ENCODE measurements at regions not wholly inside any gene's neighbourhood (a gene's known extent, or its start where the extent isn't known, plus 50 kb on each side); places are given as distances from the start of the nearest gene placed in this dataset.
"Not testable (repeated sequence)": the region's sequence is repeated elsewhere in the genome, so short reads cannot be mapped to it uniquely, and the experiment has no call there.

GRCh38 chr7:114364151-114364550 lies 50.5 kb upstream of the FOXP2 start:
- no peak for DNase-seq (ENCODE audit: low spot score)

DNA sequence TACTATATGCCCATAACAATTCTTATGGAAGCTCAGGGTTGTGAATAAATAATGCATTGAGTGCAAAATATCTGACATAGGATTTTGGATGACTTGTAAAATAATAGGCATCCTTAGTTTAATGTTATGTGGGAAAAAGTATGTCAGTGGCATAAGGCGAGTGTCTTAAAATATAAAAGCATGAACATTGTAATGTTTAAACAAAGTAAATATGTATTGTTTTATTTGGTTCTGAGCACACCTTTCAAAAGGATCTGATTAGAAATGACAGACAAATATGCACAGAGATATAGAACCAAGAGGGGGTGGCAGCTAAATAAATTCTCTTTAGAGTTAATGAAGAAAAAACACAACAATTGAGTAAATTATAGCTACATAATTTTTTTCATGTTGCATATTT lies 51.3 kb upstream of the FOXP2 start:
- no peak for DNase-seq (ENCODE audit: low spot score)

GRCh38 chr7:114358911-114359310 lies 55.7 kb upstream of the FOXP2 start:
- DNase-seq (ENCODE audit: low spot score) = no peak

GRCh38 chr7:114356133-114356532 lies 58.5 kb upstream of the FOXP2 start:
- DNase-seq (ENCODE audit: low spot score) = no peak

GRCh38 chr7:114354306-114354705 lies 60.3 kb upstream of the FOXP2 start:
- no peak for DNase-seq (ENCODE audit: low spot score)

GRCh38 chr7:114345494-114345893 lies 69.1 kb upstream of the FOXP2 start:
- no peak for DNase-seq (ENCODE audit: low spot score)

DNA sequence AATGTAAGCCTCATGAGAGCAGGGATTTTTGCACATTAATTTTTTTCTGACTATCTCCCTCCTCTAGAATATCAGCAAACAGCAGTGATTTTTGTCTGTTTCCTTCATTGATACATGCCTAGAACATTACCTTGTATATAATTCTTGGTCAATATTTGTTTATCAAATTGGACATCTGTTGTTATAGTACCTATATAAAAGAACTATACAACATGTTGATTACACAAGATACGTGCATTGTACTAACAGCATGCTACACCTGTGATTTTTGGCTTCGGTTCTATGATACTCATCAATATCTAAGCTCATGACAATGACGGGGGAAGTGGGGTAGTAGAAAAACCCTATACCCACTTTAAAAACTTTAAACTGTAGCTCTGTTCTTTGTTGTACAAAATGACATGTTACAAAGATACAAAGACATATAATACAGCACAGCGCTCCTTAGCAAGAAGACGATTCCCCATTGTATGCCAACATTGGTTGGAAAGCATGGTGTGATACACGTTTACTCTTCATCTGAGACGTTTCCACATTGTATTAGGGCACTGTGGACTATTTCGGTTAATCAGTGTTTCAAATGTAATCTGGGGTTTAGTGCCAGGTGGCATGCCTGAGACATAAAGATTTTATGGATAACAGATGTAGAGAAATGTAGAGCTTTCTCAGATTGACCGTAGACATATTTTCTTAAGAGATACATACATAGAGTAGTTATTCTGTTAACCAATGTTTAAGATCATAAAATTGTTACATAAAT lies 70.5 kb upstream of the FOXP2 start:
- no peak for DNase-seq (ENCODE audit: low spot score)

GRCh38 chr7:114342431-114343179 lies 72.0 kb upstream of the FOXP2 start:
- DNase-seq (ENCODE audit: low spot score) = no peak

DNA sequence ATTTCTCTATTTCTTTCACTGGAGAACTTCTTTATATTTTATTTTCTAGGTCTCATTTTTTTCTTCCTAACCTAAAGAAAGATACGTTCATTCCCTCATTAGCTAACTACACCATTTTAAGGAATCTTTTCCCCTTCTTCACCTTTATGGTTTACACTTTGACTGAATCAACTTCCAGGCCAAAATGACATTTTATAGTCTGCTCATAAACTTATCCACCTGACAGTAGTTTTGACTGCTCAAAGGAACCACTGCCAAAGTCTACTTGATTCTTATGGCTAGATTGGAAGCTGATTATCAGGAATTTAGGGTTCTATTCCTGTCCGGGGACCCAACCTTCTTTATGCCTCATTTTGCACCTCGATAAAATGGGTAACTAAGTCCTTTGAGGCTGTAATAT lies 73.0 kb upstream of the FOXP2 start:
- no peak for DNase-seq (ENCODE audit: low spot score)

DNA sequence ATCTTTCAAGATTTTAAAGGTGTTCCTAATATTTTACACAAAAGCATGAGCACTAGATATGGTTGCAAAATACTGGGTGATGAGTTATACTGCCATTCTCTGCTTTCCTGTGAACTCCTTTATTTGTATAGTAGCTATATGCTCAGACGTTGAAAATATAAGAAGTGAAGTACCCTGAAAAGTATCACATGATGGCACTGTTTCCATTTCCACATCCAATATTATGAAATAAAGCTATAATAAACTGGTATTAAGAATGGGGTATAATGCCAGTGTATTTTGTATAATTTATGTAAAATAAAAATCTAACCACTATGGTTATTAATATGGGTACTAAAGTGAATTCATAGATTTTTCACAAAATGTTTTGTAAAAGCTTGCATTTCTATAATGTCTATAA lies 79.6 kb upstream of the FOXP2 start:
- DNase-seq (ENCODE audit: low spot score) = no peak

- not testable (repeated sequence) for DNase-seq (ENCODE audit: low spot score)
Observed at GRCh38 chr7:114329458-114329857, 85.2 kb upstream of the FOXP2 start.

DNA sequence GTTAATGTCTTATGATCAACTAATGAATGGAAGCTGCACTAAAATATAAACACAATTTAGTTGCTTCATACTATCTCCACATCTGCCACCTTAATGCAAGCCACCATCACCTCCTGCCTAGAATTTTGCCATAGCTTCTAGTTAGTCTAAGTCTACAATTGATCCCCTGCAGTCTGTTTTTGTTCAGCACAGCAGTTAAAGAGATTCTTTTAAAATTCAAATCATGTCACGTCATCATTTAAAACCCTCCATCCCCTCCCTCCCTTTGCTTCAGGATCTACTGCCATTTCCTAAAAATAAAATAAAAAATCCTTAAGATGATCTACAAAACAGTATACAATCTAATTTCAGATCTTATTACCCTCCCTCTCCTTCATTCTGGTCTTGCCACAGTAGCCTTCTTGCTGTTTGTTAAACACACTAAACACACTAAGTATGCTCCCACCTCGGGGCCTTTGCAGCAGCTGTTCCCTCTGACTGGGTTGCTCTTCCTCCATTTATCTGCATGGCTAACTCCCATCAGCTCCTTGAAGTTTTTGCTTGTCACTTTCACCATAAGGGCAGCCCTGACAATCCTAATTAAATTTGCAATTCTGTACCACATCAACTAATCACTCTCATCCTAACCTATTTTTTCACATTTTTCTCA lies 97.0 kb upstream of the FOXP2 start:
- DNase-seq (ENCODE audit: low spot score) = no peak

DNA sequence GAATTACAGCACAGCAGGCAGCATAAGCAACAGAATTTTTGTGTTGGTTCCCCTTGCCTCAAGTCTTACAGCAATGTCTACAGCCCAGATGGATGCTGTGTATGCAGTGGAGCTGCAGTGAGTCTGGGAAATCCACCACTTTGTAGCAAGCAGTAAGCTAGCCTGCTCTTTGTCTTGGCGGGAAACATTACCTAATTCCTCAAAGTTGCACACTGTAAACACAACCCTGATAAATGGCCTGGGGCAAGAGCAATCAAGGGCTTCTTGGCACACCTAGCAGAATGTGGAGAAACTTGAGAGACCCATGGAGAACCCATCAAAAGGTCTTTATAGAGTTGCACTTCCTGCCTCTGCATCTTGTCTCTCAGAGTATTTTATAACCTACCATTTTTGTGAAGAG lies 102.0 kb upstream of the FOXP2 start:
- DNase-seq (ENCODE audit: low spot score) = no peak

GRCh38 chr7:114310345-114311110 lies 104.1 kb upstream of the FOXP2 start:
- no peak for DNase-seq (ENCODE audit: low spot score)

GRCh38 chr7:114309729-114310128 lies 104.9 kb upstream of the FOXP2 start:
- DNase-seq (ENCODE audit: low spot score) = no peak

GRCh38 chr7:114303301-114303700 lies 111.3 kb upstream of the FOXP2 start:
- DNase-seq (ENCODE audit: low spot score) = no peak

DNA sequence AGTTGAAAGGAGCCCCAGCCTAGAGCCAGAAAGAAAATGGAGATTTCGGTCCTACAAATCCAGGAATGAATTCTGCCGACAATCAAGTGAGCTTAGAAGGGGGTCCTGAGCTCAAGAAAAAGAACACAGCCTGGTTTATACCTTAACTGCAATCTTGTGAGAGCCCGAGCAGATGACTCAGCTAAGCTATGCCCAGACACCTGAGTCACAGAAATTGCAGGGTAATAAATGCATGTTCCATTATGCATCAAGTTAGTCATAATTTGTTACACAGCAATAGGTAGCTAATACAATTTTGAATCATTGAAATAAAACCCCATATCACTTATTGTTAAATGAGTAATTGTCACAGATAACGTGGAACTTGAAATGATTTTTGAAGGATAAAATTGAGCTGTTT lies 111.8 kb upstream of the FOXP2 start:
- DNase-seq (ENCODE audit: low spot score) = no peak

- no peak for DNase-seq (ENCODE audit: low spot score)
Observed at GRCh38 chr7:114298011-114298410, 116.6 kb upstream of the FOXP2 start.

- no peak for DNase-seq (ENCODE audit: low spot score)
Observed at GRCh38 chr7:114297121-114297520, 117.5 kb upstream of the FOXP2 start.

- DNase-seq (ENCODE audit: low spot score) = no peak
Observed at GRCh38 chr7:114295522-114295921, 119.1 kb upstream of the FOXP2 start.

DNA sequence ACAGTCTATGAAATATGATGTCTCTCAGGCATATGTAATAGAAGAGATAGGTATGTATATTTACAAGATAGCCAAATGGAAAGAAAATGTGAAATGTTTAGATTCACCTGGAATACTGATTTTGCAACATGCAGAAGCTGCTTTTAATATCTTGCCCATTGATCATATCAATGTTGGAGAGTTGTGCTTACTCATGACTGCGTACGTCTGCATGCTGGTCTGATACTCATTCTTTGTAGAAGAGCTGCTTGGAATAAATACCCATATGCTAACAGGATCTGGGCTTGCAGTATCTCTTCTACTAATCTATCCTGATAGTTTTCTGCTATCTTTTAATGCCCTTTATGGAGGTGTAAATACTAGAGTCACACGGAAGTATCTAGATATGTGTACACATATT lies 120.6 kb upstream of the FOXP2 start:
- no peak for DNase-seq (ENCODE audit: low spot score)

- DNase-seq (ENCODE audit: low spot score) = no peak
Observed at GRCh38 chr7:114293289-114294012, 121.2 kb upstream of the FOXP2 start.

Data from putamen (tissue), 1 donor.